Endothelial cell of umbilical vein (primary cell): ENCODE measurements at regions not wholly inside any gene's neighbourhood (a gene's known extent, or its start where the extent isn't known, plus 50 kb on each side); places are given as distances from the start of the nearest gene placed in this dataset.

ENCODE experiments used
- BruUV-seq: library from RNA; stranded (reverse); fragments of 400-500 nt; replicated peaks from 2 replicates; lab custom pipeline; 2021; lab: Mats Ljungman, UMichigan
- CTCF ChIA-PET: fragments of 300-600, 350-600 bp; sonication (Branson Sonifier 250); formaldehyde crosslinking; loops from one replicate; lab custom pipeline; 2021; ENCODE audit warnings: antibody characterized with exemption, inconsistent platforms; lab: Charles Lee
- POLR2A ChIA-PET: fragments of 300-600, 350-600 bp; sonication (Branson Sonifier 250); formaldehyde crosslinking; loops from one replicate; lab custom pipeline; 2021; ENCODE audit warnings: antibody characterized with exemption, inconsistent platforms; lab: Charles Lee
- DNase-seq: peaks from one replicate; pipeline ENCODE4 v3.0.0-alpha.2; 2011; ENCODE audit warnings: low read depth, low spot score
- FAIRE-seq: peaks from 2 replicates; lab custom pipeline; 2011; peaks lifted over from hg19 to GRCh38; lab: Jason Lieb, UNC
- H2AFZ ChIP-seq: 2 replicates; pipeline ENCODE4 v1.6.0; 2012; ENCODE audit warnings: low read depth, low read length, control low read depth, inconsistent platforms
- H3K27ac ChIP-seq: 2 replicates; pipeline ENCODE4 v1.5.1; 2011; ENCODE audit warnings: low read depth, mild to moderate bottlenecking, control low read depth, low read length, moderate library complexity; ENCODE audit not compliant: insufficient read depth
- H3K27me3 ChIP-seq, 2 experiments: 2 replicates each; pipeline versions ENCODE4 v1.6.0 to v1.6.1; 2011; ENCODE audit warnings: low read length in 2 of 2, mixed read lengths in 1 of 2; ENCODE audit not compliant: control insufficient read depth in 2 of 2, insufficient read depth in 2 of 2
- H3K36me3 ChIP-seq, 2 experiments: 2 replicates in 1 of 2; 3 replicates in 1 of 2; pipeline ENCODE4 v1.5.1; 2011; ENCODE audit warnings: low read length in 2 of 2, mild to moderate bottlenecking in 1 of 2, moderate library complexity in 1 of 2; ENCODE audit not compliant: control insufficient read depth in 2 of 2, insufficient read depth in 2 of 2; ENCODE audit errors: extremely low read depth in 1 of 2
- H3K4me1 ChIP-seq: 3 replicates; pipeline ENCODE4 v1.5.1; 2011; ENCODE audit warnings: mild to moderate bottlenecking, low read length; ENCODE audit not compliant: control insufficient read depth, insufficient read depth; ENCODE audit errors: extremely low read depth
- H3K4me2 ChIP-seq: 2 replicates; pipeline ENCODE4 v1.6.1; 2011; ENCODE audit warnings: low read length, control low read depth, mixed read lengths; ENCODE audit not compliant: insufficient read depth
- H3K4me3 ChIP-seq, 3 experiments: fragments of 200-600 bp in 1 of 3; sonication (generic), shearing (Covaris generic) in 1 of 3; replicated peaks in 1 of 3; 2 replicates each; pipeline ENCODE4 v1.5.1; 2011 to 2016; ENCODE audit warnings: control low read depth in 3 of 3, low read length in 3 of 3, mild to moderate bottlenecking in 2 of 3, inconsistent platforms in 1 of 3, low read depth in 1 of 3, moderate library complexity in 1 of 3; ENCODE audit not compliant: insufficient read depth in 1 of 3
- H3K79me2 ChIP-seq: 2 replicates; pipeline ENCODE4 v1.6.0; 2012; ENCODE audit warnings: low read length, inconsistent platforms; ENCODE audit not compliant: control insufficient read depth, insufficient read depth
- H3K9ac ChIP-seq: replicated peaks from 2 replicates; pipeline ENCODE3; 2011; ENCODE audit warnings: low read length, control low read depth; ENCODE audit not compliant: insufficient read depth; ENCODE audit errors: extremely low read depth
- H3K9me1 ChIP-seq: replicated peaks from 3 replicates; pipeline ENCODE4 v1.6.0; 2011; ENCODE audit warnings: mild to moderate bottlenecking, low read length; ENCODE audit not compliant: control insufficient read depth, insufficient read depth; ENCODE audit errors: extremely low read depth
- H3K9me3 ChIP-seq: replicated peaks from 2 replicates; pipeline ENCODE4 v1.5.1; 2012; ENCODE audit warnings: low read length, inconsistent platforms; ENCODE audit not compliant: control insufficient read depth, insufficient read depth
- H4K20me1 ChIP-seq: replicated peaks from 2 replicates; pipeline ENCODE3; 2011; ENCODE audit warnings: mild to moderate bottlenecking, low read length; ENCODE audit not compliant: control insufficient read depth, insufficient read depth; ENCODE audit errors: extremely low read depth
- CTCF ChIP-seq, 2 donors: IDR thresholded peaks; 1 replicate in 1 of 2; 2 replicates in 1 of 2; pipeline ENCODE4 v1.5.1; 2011; ENCODE audit warnings: low read length in 2 of 2, mild to moderate bottlenecking in 2 of 2, moderate library complexity in 2 of 2, control low read depth in 1 of 2, inconsistent platforms in 1 of 2, low read depth in 1 of 2; ENCODE audit not compliant: insufficient read depth in 1 of 2; ENCODE audit errors: extremely low read depth in 1 of 2
- EZH2 ChIP-seq: IDR thresholded peaks from 2 replicates; pipeline ENCODE4 v1.6.1; 2012; ENCODE audit warnings: borderline replicate concordance, low read depth, mild to moderate bottlenecking, moderate library complexity, low read length, inconsistent platforms; ENCODE audit not compliant: severe bottlenecking
- FOS ChIP-seq: IDR thresholded peaks from 2 replicates; pipeline ENCODE4 v1.6.1; 2011; ENCODE audit warnings: mild to moderate bottlenecking, low read length, moderate library complexity, borderline replicate concordance; ENCODE audit not compliant: insufficient read depth
- GATA2 ChIP-seq: IDR thresholded peaks from 2 replicates; pipeline ENCODE4 v1.7.0; 2011; ENCODE audit warnings: low read depth, mild to moderate bottlenecking, moderate library complexity, mixed read lengths, low read length; ENCODE audit not compliant: insufficient read length, insufficient read depth
- JUN ChIP-seq: IDR thresholded peaks from 2 replicates; pipeline ENCODE4 v1.6.1; 2011; ENCODE audit warnings: borderline replicate concordance, low read depth; ENCODE audit not compliant: insufficient read length, insufficient read depth
- MYC ChIP-seq: IDR thresholded peaks from one replicate; pipeline ENCODE4 v1.6.1; 2011; ENCODE audit warnings: mild to moderate bottlenecking, low read depth, low read length
- POLR2A ChIP-seq: IDR thresholded peaks from 2 replicates; pipeline ENCODE4 v1.6.1; 2012; ENCODE audit warnings: low read depth, mild to moderate bottlenecking, control low read depth, low read length
- POLR2AphosphoS5 ChIP-seq: IDR thresholded peaks from 2 replicates; pipeline ENCODE4 v1.6.1; 2012; ENCODE audit warnings: low read depth, mild to moderate bottlenecking, control low read depth, low read length, moderate library complexity; ENCODE audit not compliant: insufficient read depth
- dilution Hi-C: fragments of 300-500 bp; cut with MboI; formaldehyde crosslinking; loops from one replicate; pipeline ENCODE4 v1.15.0; 2019; ENCODE audit warnings: low sequenced_read_pairs; ENCODE audit not compliant: extremely low pct_ligation_motif_present
- intact Hi-C: fragments of 100-400 bp; cut with micrococcal nuclease; formaldehyde crosslinking; loops from one replicate; pipeline ENCODE4 v1.10.0; 2022
- TF ChIP-seq, protein P1 (sequence below): IDR thresholded peaks from 2 replicates; pipeline ENCODE4 v1.6.1; 2011; ENCODE audit not compliant: insufficient read depth, insufficient read length

- Histone ChIP-seq H3K36me3 (no peaks in the 10 kb centered on the region), H3K27me3 (peaks cover 2 to 8% of the 10 kb centered on the region in 2 experiments), H3K79me2 (no peaks in the 10 kb centered on the region), H4K20me1 (no peaks in the 10 kb centered on the region), H3K4me1 (no peaks in the 10 kb centered on the region), H3K9me1 (no peaks in the 10 kb centered on the region), H3K4me3 (no peak overlapping the region), H2AFZ (no peak overlapping the region), H3K9ac (no peak overlapping the region), H3K27ac (no peak overlapping the region), H3K9me3 (no peaks in the 10 kb centered on the region), H3K4me2 (no peak overlapping the region)
- POLR2A ChIA-PET, result no interaction called here
- BruUV-seq, result no TSS peak
- dilution Hi-C loops, result no loop called here
- TF ChIP-seq POLR2AphosphoS5 (no peak), JUN (no peak), CTCF (IDR thresholded peaks at IDR 0.05; ENCODE audit: extremely low read depth in 1 of 2, insufficient read depth in 1 of 2, low read depth in 1 of 2, low read length in 2 of 2) (no peak), FOS (no peak), EZH2 (no peak), POLR2A (no peak), MYC (no peak), GATA2 (no peak)
- TF ChIP-seq, protein P1, sequence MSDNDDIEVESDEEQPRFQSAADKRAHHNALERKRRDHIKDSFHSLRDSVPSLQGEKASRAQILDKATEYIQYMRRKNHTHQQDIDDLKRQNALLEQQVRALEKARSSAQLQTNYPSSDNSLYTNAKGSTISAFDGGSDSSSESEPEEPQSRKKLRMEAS, result no peak
- FAIRE-seq (no peak), DNase-seq (no peak)
- CTCF ChIA-PET, result interaction anchor here (0.6 to 1.4 kb wide), 2 partner anchors 13 to 79 kb away, joined by 3 to 4 read pairs; no protein-coding TSS in a partner anchor
- intact Hi-C loops, result no loop called here
Observed at GRCh38 chr13:78743973-78744372, 85.0 kb upstream of the OBI1 start.
